ENCODE measurements at regions not wholly inside any gene's neighbourhood (a gene's known extent, or its start where the extent isn't known, plus 50 kb on each side); places are given as distances from the start of the nearest gene placed in this dataset.

DNA sequence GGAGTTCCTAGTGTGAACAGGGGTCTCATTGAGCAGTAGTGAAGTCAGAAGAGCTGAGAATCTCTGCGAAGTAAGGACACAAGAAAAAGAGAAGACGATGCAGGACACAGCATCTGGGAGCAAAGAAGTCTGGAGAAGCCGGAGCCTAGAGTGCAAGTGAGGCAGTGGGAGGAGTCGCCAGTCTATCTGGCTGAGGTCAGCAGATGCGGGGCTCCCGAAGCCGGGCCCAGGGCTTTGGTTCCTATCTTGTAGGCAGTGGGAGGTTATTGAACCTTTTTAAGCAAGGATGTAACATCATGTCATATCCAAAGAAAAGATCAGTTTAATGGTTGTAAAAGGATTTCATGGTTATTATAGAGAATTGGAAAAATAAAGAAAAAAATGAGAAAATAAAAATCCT is 90.8 kb upstream of the KCTD1 start:
- Mint-ChIP-seq H3K36me3 (ENCODE audit: low read depth, unreplicated experiment) (no peaks in the 10 kb centered on the region), H3K4me1 (ENCODE audit: unreplicated experiment) (peaks cover 12% of the 10 kb centered on the region), H3K27me3 (ENCODE audit: unreplicated experiment) (no peaks in the 10 kb centered on the region), H3K9me3 (ENCODE audit: unreplicated experiment) (no peaks in the 10 kb centered on the region), H3K4me3 (ENCODE audit: unreplicated experiment) (no peak overlapping the region), H3K27ac (ENCODE audit: unreplicated experiment) (no peak overlapping the region)
- no peak for DNase-seq (ENCODE audit: low spot score)
- TF ChIP-seq, protein P1, sequence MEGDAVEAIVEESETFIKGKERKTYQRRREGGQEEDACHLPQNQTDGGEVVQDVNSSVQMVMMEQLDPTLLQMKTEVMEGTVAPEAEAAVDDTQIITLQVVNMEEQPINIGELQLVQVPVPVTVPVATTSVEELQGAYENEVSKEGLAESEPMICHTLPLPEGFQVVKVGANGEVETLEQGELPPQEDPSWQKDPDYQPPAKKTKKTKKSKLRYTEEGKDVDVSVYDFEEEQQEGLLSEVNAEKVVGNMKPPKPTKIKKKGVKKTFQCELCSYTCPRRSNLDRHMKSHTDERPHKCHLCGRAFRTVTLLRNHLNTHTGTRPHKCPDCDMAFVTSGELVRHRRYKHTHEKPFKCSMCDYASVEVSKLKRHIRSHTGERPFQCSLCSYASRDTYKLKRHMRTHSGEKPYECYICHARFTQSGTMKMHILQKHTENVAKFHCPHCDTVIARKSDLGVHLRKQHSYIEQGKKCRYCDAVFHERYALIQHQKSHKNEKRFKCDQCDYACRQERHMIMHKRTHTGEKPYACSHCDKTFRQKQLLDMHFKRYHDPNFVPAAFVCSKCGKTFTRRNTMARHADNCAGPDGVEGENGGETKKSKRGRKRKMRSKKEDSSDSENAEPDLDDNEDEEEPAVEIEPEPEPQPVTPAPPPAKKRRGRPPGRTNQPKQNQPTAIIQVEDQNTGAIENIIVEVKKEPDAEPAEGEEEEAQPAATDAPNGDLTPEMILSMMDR (IDR thresholded peaks at IDR 0.05; ENCODE audit: unreplicated experiment): no peak

- H3K27ac Mint-ChIP-seq (ENCODE audit: unreplicated experiment): no peak overlapping the region
- no peaks in the 10 kb centered on the region for H3K27me3 Mint-ChIP-seq (ENCODE audit: unreplicated experiment)
- TF ChIP-seq, protein P1 (IDR thresholded peaks at IDR 0.05; ENCODE audit: unreplicated experiment): no peak
- no peak overlapping the region for H3K4me3 Mint-ChIP-seq (ENCODE audit: unreplicated experiment)
- H3K36me3 Mint-ChIP-seq (ENCODE audit: low read depth, unreplicated experiment): no peaks in the 10 kb centered on the region
- H3K4me1 Mint-ChIP-seq (ENCODE audit: unreplicated experiment): peaks cover 12% of the 10 kb centered on the region
- H3K9me3 Mint-ChIP-seq (ENCODE audit: unreplicated experiment): no peaks in the 10 kb centered on the region
- DNase-seq (ENCODE audit: low spot score): no peak
These were observed 89.6 kb upstream of the KCTD1 start for GRCh38 chr18:26637983-26638382.

GRCh38 chr18:26637324-26637723 is 89.0 kb upstream of the KCTD1 start:
- Mint-ChIP-seq H3K27ac (ENCODE audit: unreplicated experiment) (no peak overlapping the region), H3K4me3 (ENCODE audit: unreplicated experiment) (no peak overlapping the region), H3K9me3 (ENCODE audit: unreplicated experiment) (no peaks in the 10 kb centered on the region), H3K4me1 (ENCODE audit: unreplicated experiment) (peaks cover 9% of the 10 kb centered on the region), H3K36me3 (ENCODE audit: low read depth, unreplicated experiment) (no peaks in the 10 kb centered on the region), H3K27me3 (ENCODE audit: unreplicated experiment) (no peaks in the 10 kb centered on the region)
- TF ChIP-seq, protein P1 (IDR thresholded peaks at IDR 0.05; ENCODE audit: unreplicated experiment): no peak
- DNase-seq (ENCODE audit: low spot score): no peak

- peaks cover 2% of the 10 kb centered on the region for H3K4me1 Mint-ChIP-seq (ENCODE audit: unreplicated experiment)
- H3K27ac Mint-ChIP-seq (ENCODE audit: unreplicated experiment): no peak overlapping the region
- H3K4me3 Mint-ChIP-seq (ENCODE audit: unreplicated experiment): no peak overlapping the region
- H3K9me3 Mint-ChIP-seq (ENCODE audit: unreplicated experiment): no peaks in the 10 kb centered on the region
- no peaks in the 10 kb centered on the region for H3K27me3 Mint-ChIP-seq (ENCODE audit: unreplicated experiment)
- TF ChIP-seq, protein P1 (IDR thresholded peaks at IDR 0.05; ENCODE audit: unreplicated experiment): no peak
- no peak for DNase-seq (ENCODE audit: low spot score)
- H3K36me3 Mint-ChIP-seq (ENCODE audit: low read depth, unreplicated experiment): no peaks in the 10 kb centered on the region
These were observed 87.1 kb upstream of the KCTD1 start for GRCh38 chr18:26635466-26635865.

- H3K36me3 Mint-ChIP-seq (ENCODE audit: low read depth, unreplicated experiment): no peaks in the 10 kb centered on the region
- H3K4me1 Mint-ChIP-seq (ENCODE audit: unreplicated experiment): peaks cover 2% of the 10 kb centered on the region
- H3K27ac Mint-ChIP-seq (ENCODE audit: unreplicated experiment): no peak overlapping the region
- no peaks in the 10 kb centered on the region for H3K27me3 Mint-ChIP-seq (ENCODE audit: unreplicated experiment)
- TF ChIP-seq, protein P1 (IDR thresholded peaks at IDR 0.05; ENCODE audit: unreplicated experiment): no peak
- DNase-seq (ENCODE audit: low spot score): no peak
- no peaks in the 10 kb centered on the region for H3K9me3 Mint-ChIP-seq (ENCODE audit: unreplicated experiment)
- no peak overlapping the region for H3K4me3 Mint-ChIP-seq (ENCODE audit: unreplicated experiment)
These were observed 86.3 kb upstream of the KCTD1 start for GRCh38 chr18:26634631-26635030.

Measured in endothelial cell (in vitro differentiated cells).